ENCODE measurements at regions not wholly inside any gene's neighbourhood (a gene's known extent, or its start where the extent isn't known, plus 50 kb on each side); places are given as distances from the start of the nearest gene placed in this dataset.

- Histone ChIP-seq H2BK20ac (ENCODE audit: low read depth, low read length, poor library complexity, severe bottlenecking) (no peak overlapping the region), H4K8ac (replicated peaks; ENCODE audit: insufficient read length, low read depth, low read length) (no peak overlapping the region), H3K56ac (ENCODE audit: insufficient read length, low read depth, low read length) (no peak overlapping the region), H2BK12ac (ENCODE audit: insufficient read length, low read depth, low read length) (no peak overlapping the region), H4K20me1 (ENCODE audit: control insufficient read depth, insufficient read depth, insufficient read length) (no peaks in the 10 kb centered on the region), H3K23ac (ENCODE audit: insufficient read length, low read depth, low read length) (no peak overlapping the region), H3K18ac (ENCODE audit: insufficient read length, low read depth, low read length) (no peak overlapping the region), H2AK5ac (ENCODE audit: insufficient read length, low read length) (no peak overlapping the region), H3K9me3 (ENCODE audit: control insufficient read depth, low read depth, low read length) (no peaks in the 10 kb centered on the region), H2BK15ac (ENCODE audit: low read depth, low read length) (no peak overlapping the region), H3K4ac (ENCODE audit: low read depth, low read length) (no peak overlapping the region), H2BK120ac (ENCODE audit: low read depth, low read length, poor library complexity, severe bottlenecking) (no peak overlapping the region), H3K23me2 (ENCODE audit: insufficient read length, low read depth, low read length, poor library complexity, severe bottlenecking) (no peaks in the 10 kb centered on the region), H4K5ac (ENCODE audit: insufficient read length, low read depth, low read length) (no peak overlapping the region), H3K4me2 (ENCODE audit: insufficient read depth, insufficient read length, low read length) (no peak overlapping the region), H4K91ac (ENCODE audit: insufficient read length, low read depth, low read length) (no peak overlapping the region), H2BK5ac (ENCODE audit: insufficient read length, low read length) (no peak overlapping the region), H3K4me1 (ENCODE audit: insufficient read depth, low read length) (no peaks in the 10 kb centered on the region), H3K27ac (ENCODE audit: insufficient read length, low read depth, low read length) (no peak overlapping the region), H3K79me1 (ENCODE audit: insufficient read depth, low read depth, low read length, poor library complexity, severe bottlenecking) (no peaks in the 10 kb centered on the region), H3T11ph (ENCODE audit: low read length) (no peak overlapping the region), H2AFZ (ENCODE audit: low read length) (no peak overlapping the region), H3K9ac (ENCODE audit: extremely low read depth, insufficient read length, low read length) (no peak overlapping the region), H3K14ac (ENCODE audit: insufficient read depth, low read length) (no peak overlapping the region), H3K79me2 (ENCODE audit: insufficient read depth, low read length) (no peaks in the 10 kb centered on the region), H3K27me3 (ENCODE audit: insufficient read depth, low read length) (no peaks in the 10 kb centered on the region)
- H3K27ac Mint-ChIP-seq, result peak overlapping the region in 1 of 3 experiments; percentile 33; a peak in 1 of 7 replicates
- DNase-seq, result no peak
- no CpG with 5 or more reads among the region's 3 CpGs for WGBS (ENCODE audit: extremely low coverage, insufficient read length, low lambda C conversion rate)
- no peak for TF ChIP-seq CTCF (conservative IDR thresholded peaks at IDR 0.05)
- H3K36me3 Mint-ChIP-seq (ENCODE audit: insufficient read depth in 1 of 3, low read depth in 3 of 3), result no peaks in the 10 kb centered on the region
- H3K27me3 Mint-ChIP-seq (ENCODE audit: low read depth), result no peaks in the 10 kb centered on the region
- peaks cover 0 to 3% of the 10 kb centered on the region in 2 experiments; a peak in 2 of 5 replicates for H3K9me3 Mint-ChIP-seq
- H3K4me1 Mint-ChIP-seq, result no peaks in the 10 kb centered on the region
- no peak overlapping the region for H3K4me3 Mint-ChIP-seq
Measured at GRCh38 chr3:144879701-144880100, 908.1 kb downstream of the DIPK2A start.

Data from H9 (cell line).